Neural progenitor cell (in vitro differentiated cells): ENCODE measurements at regions not wholly inside any gene's neighbourhood (a gene's known extent, or its start where the extent isn't known, plus 50 kb on each side); places are given as distances from the start of the nearest gene placed in this dataset.

Source experiments
- CTCF ChIP-seq: fragments of 200-600 bp; sonication (generic); IDR thresholded peaks from 2 replicates; pipeline ENCODE4 v1.5.1; 2017; ENCODE audit warnings: antibody characterized with exemption, mild to moderate bottlenecking
- EZH2 ChIP-seq: fragments of 200-600 bp; sonication (generic); IDR thresholded peaks from 2 replicates; pipeline ENCODE4 v1.6.1; 2017; ENCODE audit warnings: antibody characterized with exemption, mild to moderate bottlenecking, moderate library complexity

GRCh38 chr1:224548676-224549075 lies 67.4 kb upstream of the CNIH3 start:
- TF ChIP-seq CTCF, result no peak
- no peak for TF ChIP-seq EZH2
